ENCODE measurements at regions not wholly inside any gene's neighbourhood (a gene's known extent, or its start where the extent isn't known, plus 50 kb on each side); places are given as distances from the start of the nearest gene placed in this dataset.

DNA sequence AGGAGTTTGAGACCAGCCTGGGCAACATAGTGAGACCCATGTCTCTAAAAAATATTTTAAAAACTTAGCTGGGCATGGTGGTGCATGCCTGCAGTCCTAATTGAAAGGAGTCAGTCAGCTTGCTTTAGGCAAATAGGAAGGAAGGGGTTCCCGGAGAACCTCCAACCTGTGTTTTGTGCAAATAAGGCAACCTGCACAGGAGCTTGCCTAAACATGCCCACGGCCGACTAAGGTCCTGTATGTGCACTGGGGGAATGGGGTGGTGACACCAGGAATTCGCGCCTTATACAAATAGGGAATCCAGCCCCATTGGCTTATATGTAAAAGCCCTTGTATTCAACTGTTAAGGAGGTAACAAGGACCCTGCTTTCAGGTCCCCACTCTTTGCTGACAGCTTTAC is 429.2 kb upstream of the ZP4 start:
- no peak overlapping the region for H3K27ac ChIP-seq
- no peak for TF ChIP-seq ZFX (IDR thresholded peaks at IDR 0.05)
- TF ChIP-seq, protein P1, sequence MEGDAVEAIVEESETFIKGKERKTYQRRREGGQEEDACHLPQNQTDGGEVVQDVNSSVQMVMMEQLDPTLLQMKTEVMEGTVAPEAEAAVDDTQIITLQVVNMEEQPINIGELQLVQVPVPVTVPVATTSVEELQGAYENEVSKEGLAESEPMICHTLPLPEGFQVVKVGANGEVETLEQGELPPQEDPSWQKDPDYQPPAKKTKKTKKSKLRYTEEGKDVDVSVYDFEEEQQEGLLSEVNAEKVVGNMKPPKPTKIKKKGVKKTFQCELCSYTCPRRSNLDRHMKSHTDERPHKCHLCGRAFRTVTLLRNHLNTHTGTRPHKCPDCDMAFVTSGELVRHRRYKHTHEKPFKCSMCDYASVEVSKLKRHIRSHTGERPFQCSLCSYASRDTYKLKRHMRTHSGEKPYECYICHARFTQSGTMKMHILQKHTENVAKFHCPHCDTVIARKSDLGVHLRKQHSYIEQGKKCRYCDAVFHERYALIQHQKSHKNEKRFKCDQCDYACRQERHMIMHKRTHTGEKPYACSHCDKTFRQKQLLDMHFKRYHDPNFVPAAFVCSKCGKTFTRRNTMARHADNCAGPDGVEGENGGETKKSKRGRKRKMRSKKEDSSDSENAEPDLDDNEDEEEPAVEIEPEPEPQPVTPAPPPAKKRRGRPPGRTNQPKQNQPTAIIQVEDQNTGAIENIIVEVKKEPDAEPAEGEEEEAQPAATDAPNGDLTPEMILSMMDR (conservative IDR thresholded peaks at IDR 0.05): no peak

DNA sequence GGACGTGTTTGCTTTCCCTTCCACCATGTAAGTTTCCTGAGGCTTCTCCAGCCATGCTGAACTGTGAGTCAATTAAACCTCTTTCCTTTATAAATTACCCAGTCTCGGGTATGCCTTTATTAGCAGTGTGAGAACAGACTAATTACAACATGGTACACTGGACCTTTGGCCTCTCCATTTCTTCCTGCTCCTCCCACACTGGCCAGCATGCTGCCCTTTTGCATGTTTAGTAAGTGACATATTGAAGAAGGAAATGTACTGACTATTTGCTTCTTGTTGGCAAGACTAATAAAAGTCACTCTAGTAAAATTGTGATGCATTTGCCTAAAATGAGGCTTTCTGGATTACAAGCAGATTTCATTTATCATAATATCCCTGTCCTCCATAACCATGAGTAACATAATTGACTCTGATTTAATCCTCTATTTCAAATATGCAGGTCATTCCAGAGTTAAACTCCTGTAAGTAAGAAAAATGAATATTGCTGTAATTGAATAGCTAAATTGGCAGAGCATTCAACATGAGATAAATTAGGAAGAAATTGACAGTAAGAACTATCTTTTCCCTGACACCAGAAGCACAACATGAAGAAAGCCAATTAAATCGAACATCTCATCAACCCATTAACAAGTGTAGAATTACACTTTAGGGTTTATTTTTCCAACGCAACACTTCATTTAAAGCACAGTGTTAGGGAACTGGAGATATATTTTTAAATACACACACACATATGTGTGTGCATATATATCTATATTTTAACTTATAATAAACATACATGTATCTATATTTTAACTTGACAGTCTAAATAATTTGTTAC is 427.8 kb upstream of the ZP4 start:
- H3K27ac ChIP-seq: no peak overlapping the region
- TF ChIP-seq ZFX (IDR thresholded peaks at IDR 0.05): no peak
- TF ChIP-seq, protein P1 (conservative IDR thresholded peaks at IDR 0.05): no peak

DNA sequence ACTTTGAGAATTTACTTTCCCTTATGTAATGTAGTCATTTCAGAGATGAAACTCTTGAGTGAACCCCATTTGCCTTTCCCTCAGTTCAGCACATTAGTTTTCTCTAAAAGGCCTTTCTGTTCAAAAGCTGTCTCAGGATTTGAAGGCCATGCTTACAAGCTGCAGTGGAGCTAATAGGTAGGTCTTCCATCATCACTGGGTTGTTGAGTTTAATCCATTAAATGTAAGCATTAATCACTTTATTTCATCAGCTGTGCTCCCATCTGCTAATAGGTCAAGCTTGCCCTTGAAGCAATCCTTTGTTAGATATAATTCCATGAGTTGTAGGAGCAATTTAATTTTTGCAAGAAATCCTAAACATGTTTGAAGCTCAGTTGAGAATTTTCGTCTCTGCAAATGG is 422.2 kb upstream of the ZP4 start:
- TF ChIP-seq, protein P1 (conservative IDR thresholded peaks at IDR 0.05): no peak
- no peak for TF ChIP-seq ZFX (IDR thresholded peaks at IDR 0.05)
- no peak overlapping the region for H3K27ac ChIP-seq

DNA sequence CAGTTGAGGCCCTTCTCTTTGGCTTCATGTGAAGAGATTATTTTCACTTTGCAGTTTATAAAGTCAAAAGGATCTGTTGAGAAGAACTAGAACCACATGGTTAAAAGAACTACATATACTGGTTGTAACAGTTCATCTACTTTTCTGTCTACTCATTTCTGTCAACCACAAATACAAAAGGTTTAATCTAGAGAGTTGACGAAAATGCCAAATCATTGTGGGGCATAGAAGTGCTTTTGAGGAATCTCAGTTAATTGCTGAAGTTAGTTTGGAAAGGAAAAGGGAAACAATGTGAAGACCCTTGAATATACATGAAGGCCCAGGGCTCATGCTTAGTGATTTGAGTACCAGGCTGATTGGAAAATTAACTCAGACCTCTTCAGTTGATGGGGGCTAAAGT is 415.7 kb upstream of the ZP4 start:
- no peak for TF ChIP-seq ZFX (IDR thresholded peaks at IDR 0.05)
- TF ChIP-seq, protein P1 (conservative IDR thresholded peaks at IDR 0.05): no peak

DNA sequence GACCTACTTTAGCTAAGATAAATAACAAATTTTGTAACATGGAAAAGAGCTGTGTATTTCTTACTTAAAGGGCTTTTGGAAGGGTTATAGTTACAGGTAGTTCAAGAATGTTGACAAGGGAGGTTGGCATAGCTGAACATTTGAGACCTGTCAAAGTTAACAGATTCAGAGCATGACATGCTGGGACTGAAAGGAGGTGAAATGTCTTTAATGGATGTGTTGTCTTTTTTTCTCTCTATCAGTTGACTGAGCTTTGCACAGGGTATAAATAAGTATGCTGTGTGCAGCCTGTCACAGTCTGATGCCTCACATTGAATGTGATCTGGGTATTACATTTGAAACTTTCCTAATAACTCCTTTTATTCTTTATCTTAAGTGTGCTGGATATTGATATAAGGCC is 411.9 kb upstream of the ZP4 start:
- no peak overlapping the region for H3K27ac ChIP-seq
- TF ChIP-seq, protein P1 (conservative IDR thresholded peaks at IDR 0.05): no peak
- TF ChIP-seq ZFX (IDR thresholded peaks at IDR 0.05): no peak

More for the DNA sequence above, 415.7 kb upstream of the ZP4 start:
- no peak overlapping the region for H3K27ac ChIP-seq

DNA sequence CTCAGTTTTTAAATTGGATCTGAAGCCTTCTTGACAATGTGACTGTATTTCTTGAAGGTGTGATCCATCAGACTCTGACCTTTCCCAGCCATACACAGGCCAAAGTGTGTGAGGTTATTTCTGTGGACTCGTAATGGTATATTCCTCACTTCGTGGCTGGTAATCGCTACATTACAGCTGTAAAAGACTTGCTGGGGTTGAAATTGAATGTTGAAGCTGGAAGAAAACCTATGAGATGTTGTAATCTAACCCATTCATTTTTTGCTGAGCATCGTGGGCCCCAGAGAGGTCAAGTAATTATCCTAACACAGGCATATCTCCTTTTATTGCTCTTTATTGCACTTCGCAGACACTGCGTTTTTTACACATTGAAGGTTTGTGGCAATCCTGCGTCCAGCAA is 405.6 kb upstream of the ZP4 start:
- no peak overlapping the region for H3K27ac ChIP-seq
- no peak for TF ChIP-seq ZFX (IDR thresholded peaks at IDR 0.05)
- TF ChIP-seq, protein P1 (conservative IDR thresholded peaks at IDR 0.05): no peak

DNA sequence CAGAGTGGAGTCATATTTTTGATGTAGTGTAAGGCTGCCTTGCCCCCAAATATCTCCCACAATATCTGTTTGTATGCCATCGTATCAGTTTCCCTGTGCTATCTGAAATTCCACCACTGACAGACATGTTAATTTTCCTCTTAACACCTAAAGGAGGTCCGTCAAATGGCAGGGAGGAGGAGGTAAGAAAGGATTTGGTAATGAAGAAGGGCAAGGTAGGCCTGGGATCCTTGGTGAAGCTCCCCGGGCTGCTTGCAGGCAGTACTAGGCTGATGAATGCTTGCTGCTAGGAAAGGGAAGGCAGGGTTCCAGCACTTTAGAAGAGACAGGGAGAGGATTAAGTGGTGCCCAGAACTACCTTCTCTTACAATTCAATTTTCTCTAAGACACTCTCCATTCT is 402.4 kb upstream of the ZP4 start:
- no peak for TF ChIP-seq ZFX (IDR thresholded peaks at IDR 0.05)
- TF ChIP-seq, protein P1 (conservative IDR thresholded peaks at IDR 0.05): no peak
- no peak overlapping the region for H3K27ac ChIP-seq
